ENCODE measurements at regions not wholly inside any gene's neighbourhood (a gene's known extent, or its start where the extent isn't known, plus 50 kb on each side); places are given as distances from the start of the nearest gene placed in this dataset.

DNA sequence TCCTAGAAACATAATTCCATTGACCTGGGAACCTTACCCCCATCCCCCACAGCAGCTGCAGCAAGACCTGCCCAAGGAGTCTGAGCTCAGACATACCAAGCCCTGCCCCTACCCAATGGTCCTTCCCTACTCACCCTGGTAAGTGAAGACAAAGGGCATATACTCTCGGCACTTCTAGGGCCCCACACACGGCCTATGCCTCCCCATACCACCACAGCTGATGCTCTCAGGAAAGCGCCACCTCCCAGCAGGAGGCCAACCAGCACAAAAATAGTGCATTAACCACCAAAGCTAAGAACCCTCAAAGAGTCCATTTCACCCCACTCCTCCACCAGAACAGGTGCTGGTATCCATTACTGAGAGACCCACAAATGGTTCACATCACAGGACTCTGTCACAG lies 74.4 kb upstream of the GUCY1A2 start:
- Histone ChIP-seq H3K4me2 (ENCODE audit: low read length, poor library complexity, severe bottlenecking) (no peak overlapping the region), H4K8ac (ENCODE audit: low read length) (no peak overlapping the region), H3K4me3 (ENCODE audit: insufficient read depth in 1 of 2, low read depth in 1 of 2, low read length in 2 of 2) (no peak overlapping the region), H3K27ac (ENCODE audit: low read length, poor library complexity, severe bottlenecking) (no peak overlapping the region), H3K4me1 (ENCODE audit: control insufficient read depth, insufficient read depth, low read depth, low read length) (no peaks in the 10 kb centered on the region), H3K4ac (ENCODE audit: low read depth in 1 of 2, low read length in 2 of 2) (no peak overlapping the region), H3K36me3 (ENCODE audit: control insufficient read depth in 1 of 2, insufficient read depth in 2 of 2, low read depth in 1 of 2, low read length in 2 of 2) (no peaks in the 10 kb centered on the region), H3K79me1 (replicated peaks; ENCODE audit: low read length, poor library complexity, severe bottlenecking) (no peaks in the 10 kb centered on the region), H3K27me3 (ENCODE audit: control insufficient read depth in 1 of 2, insufficient read depth in 1 of 2, low read length in 2 of 2) (no peaks in the 10 kb centered on the region), H2BK15ac (ENCODE audit: low read depth, poor library complexity, severe bottlenecking) (no peak overlapping the region), H2AFZ (ENCODE audit: low read depth, low read length) (no peak overlapping the region), H2BK120ac (ENCODE audit: low read depth, low read length) (no peak overlapping the region), H3K18ac (ENCODE audit: low read depth in 1 of 2, low read length in 2 of 2) (no peak overlapping the region), H2AK5ac (ENCODE audit: low read length, severe bottlenecking) (no peak overlapping the region), H3K9ac (ENCODE audit: low read length) (no peak overlapping the region), H2BK5ac (ENCODE audit: low read depth, low read length, poor library complexity, severe bottlenecking) (no peak overlapping the region), H3K23ac (ENCODE audit: low read length in 2 of 2) (peak overlapping the region in 1 of 2 experiments; percentile 34), H2BK12ac (ENCODE audit: low read length in 2 of 2) (no peak overlapping the region), H3K9me3 (ENCODE audit: control insufficient read depth, low read length) (peaks cover 3% of the 10 kb centered on the region), H3K14ac (ENCODE audit: low read length in 2 of 2) (no peak overlapping the region), H4K91ac (ENCODE audit: low read length) (no peak overlapping the region)
- WGBS = 81% methylated on average over 3 of the region's 3 CpGs
- DNase-seq = no peak

DNA sequence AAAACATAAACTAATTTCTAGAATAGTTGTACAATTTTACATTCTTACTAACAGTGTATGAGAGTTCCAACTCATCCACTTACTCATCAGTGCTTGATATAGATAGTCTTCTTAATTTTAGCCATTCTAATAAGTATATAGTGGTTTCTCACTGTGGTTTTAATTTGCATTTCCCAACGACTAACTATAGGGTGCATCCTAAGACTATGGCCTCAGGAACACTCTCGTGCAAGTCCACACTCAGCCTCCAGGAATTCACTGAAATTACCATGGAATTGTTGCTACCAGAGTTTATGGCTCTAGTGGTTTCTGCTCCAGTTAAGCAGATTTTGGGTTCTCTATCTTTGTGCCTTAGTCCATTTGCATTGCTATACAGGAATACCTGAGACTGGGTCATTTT lies 60.1 kb upstream of the GUCY1A2 start:
- Histone ChIP-seq H2BK5ac (ENCODE audit: low read depth, low read length, poor library complexity, severe bottlenecking) (no peak overlapping the region), H2BK15ac (ENCODE audit: low read depth, poor library complexity, severe bottlenecking) (no peak overlapping the region), H3K9me3 (ENCODE audit: control insufficient read depth, low read length) (peaks cover 5% of the 10 kb centered on the region), H3K9ac (ENCODE audit: low read length) (no peak overlapping the region), H3K27ac (ENCODE audit: low read length, poor library complexity, severe bottlenecking) (no peak overlapping the region), H3K23ac (ENCODE audit: low read length in 2 of 2) (no peak overlapping the region), H4K91ac (ENCODE audit: low read length) (no peak overlapping the region), H3K4me3 (ENCODE audit: insufficient read depth in 1 of 2, low read depth in 1 of 2, low read length in 2 of 2) (no peak overlapping the region), H3K27me3 (ENCODE audit: control insufficient read depth in 1 of 2, insufficient read depth in 1 of 2, low read length in 2 of 2) (no peaks in the 10 kb centered on the region), H3K18ac (ENCODE audit: low read depth in 1 of 2, low read length in 2 of 2) (no peak overlapping the region), H3K36me3 (ENCODE audit: control insufficient read depth in 1 of 2, insufficient read depth in 2 of 2, low read depth in 1 of 2, low read length in 2 of 2) (no peaks in the 10 kb centered on the region), H4K8ac (ENCODE audit: low read length) (no peak overlapping the region), H2BK120ac (ENCODE audit: low read depth, low read length) (no peak overlapping the region), H3K4ac (ENCODE audit: low read depth in 1 of 2, low read length in 2 of 2) (no peak overlapping the region), H2AFZ (ENCODE audit: low read depth, low read length) (no peak overlapping the region), H3K14ac (ENCODE audit: low read length in 2 of 2) (no peak overlapping the region), H3K79me1 (replicated peaks; ENCODE audit: low read length, poor library complexity, severe bottlenecking) (no peaks in the 10 kb centered on the region), H2BK12ac (ENCODE audit: low read length in 2 of 2) (no peak overlapping the region), H3K4me2 (ENCODE audit: low read length, poor library complexity, severe bottlenecking) (no peak overlapping the region), H2AK5ac (ENCODE audit: low read length, severe bottlenecking) (no peak overlapping the region), H3K4me1 (ENCODE audit: control insufficient read depth, insufficient read depth, low read depth, low read length) (no peaks in the 10 kb centered on the region)
- DNase-seq = peak; percentile 2
- WGBS = 61% methylated on average over 2 of the region's 2 CpGs

DNA sequence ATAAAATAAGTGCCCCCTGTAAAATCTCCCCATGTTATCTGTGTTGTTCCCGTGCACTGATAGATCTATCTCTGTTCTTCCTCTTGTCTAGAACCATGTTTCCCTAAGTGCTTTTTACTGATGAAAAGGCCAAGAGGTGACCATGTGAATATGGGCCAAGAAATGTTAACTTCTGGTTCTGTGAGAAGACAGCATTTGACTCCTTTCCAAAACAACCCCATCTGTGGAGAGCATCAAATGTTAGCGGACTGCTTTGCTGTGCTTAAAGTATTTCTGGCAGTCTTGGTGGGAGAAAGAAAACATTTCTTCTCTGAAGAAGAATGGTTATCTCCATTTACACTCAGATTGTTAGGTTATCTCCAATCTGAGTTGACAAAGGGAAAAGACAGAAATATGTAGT lies 58.6 kb upstream of the GUCY1A2 start:
- no peaks in the 10 kb centered on the region for H3K4me1 ChIP-seq (ENCODE audit: control insufficient read depth, insufficient read depth, low read depth, low read length)
- no peaks in the 10 kb centered on the region for H3K79me1 ChIP-seq (replicated peaks; ENCODE audit: low read length, poor library complexity, severe bottlenecking)
- no peak overlapping the region for H3K18ac ChIP-seq (ENCODE audit: low read depth in 1 of 2, low read length in 2 of 2)
- H3K4ac ChIP-seq (ENCODE audit: low read depth in 1 of 2, low read length in 2 of 2) = no peak overlapping the region
- no peak overlapping the region for H3K4me3 ChIP-seq (ENCODE audit: insufficient read depth in 1 of 2, low read depth in 1 of 2, low read length in 2 of 2)
- H4K91ac ChIP-seq (ENCODE audit: low read length) = no peak overlapping the region
- no peaks in the 10 kb centered on the region for H3K36me3 ChIP-seq (ENCODE audit: control insufficient read depth in 1 of 2, insufficient read depth in 2 of 2, low read depth in 1 of 2, low read length in 2 of 2)
- no peak overlapping the region for H3K14ac ChIP-seq (ENCODE audit: low read length in 2 of 2)
- DNase-seq = no peak
- H3K9ac ChIP-seq (ENCODE audit: low read length) = no peak overlapping the region
- WGBS = 80% methylated on average over 1 of the region's 2 CpGs
- no peak overlapping the region for H2BK5ac ChIP-seq (ENCODE audit: low read depth, low read length, poor library complexity, severe bottlenecking)
- H3K23ac ChIP-seq (ENCODE audit: low read length in 2 of 2) = no peak overlapping the region
- H3K4me2 ChIP-seq (ENCODE audit: low read length, poor library complexity, severe bottlenecking) = no peak overlapping the region
- peaks cover 5% of the 10 kb centered on the region for H3K9me3 ChIP-seq (ENCODE audit: control insufficient read depth, low read length)
- H2BK15ac ChIP-seq (ENCODE audit: low read depth, poor library complexity, severe bottlenecking) = no peak overlapping the region
- no peak overlapping the region for H2AK5ac ChIP-seq (ENCODE audit: low read length, severe bottlenecking)
- H2BK120ac ChIP-seq (ENCODE audit: low read depth, low read length) = no peak overlapping the region
- no peak overlapping the region for H4K8ac ChIP-seq (ENCODE audit: low read length)
- H3K27me3 ChIP-seq (ENCODE audit: control insufficient read depth in 1 of 2, insufficient read depth in 1 of 2, low read length in 2 of 2) = no peaks in the 10 kb centered on the region
- H2BK12ac ChIP-seq (ENCODE audit: low read length in 2 of 2) = no peak overlapping the region
- no peak overlapping the region for H3K27ac ChIP-seq (ENCODE audit: low read length, poor library complexity, severe bottlenecking)
- H2AFZ ChIP-seq (ENCODE audit: low read depth, low read length) = no peak overlapping the region

- no peak overlapping the region for H3K4ac ChIP-seq (ENCODE audit: low read depth in 1 of 2, low read length in 2 of 2)
- peaks cover 4% of the 10 kb centered on the region for H3K9me3 ChIP-seq (ENCODE audit: control insufficient read depth, low read length)
- no peak overlapping the region for H2BK5ac ChIP-seq (ENCODE audit: low read depth, low read length, poor library complexity, severe bottlenecking)
- no peaks in the 10 kb centered on the region for H3K79me1 ChIP-seq (replicated peaks; ENCODE audit: low read length, poor library complexity, severe bottlenecking)
- no peak for DNase-seq
- H2AFZ ChIP-seq (ENCODE audit: low read depth, low read length) = no peak overlapping the region
- H2BK15ac ChIP-seq (ENCODE audit: low read depth, poor library complexity, severe bottlenecking) = no peak overlapping the region
- H3K23ac ChIP-seq (ENCODE audit: low read length in 2 of 2) = no peak overlapping the region
- no peaks in the 10 kb centered on the region for H3K36me3 ChIP-seq (ENCODE audit: control insufficient read depth in 1 of 2, insufficient read depth in 2 of 2, low read depth in 1 of 2, low read length in 2 of 2)
- no peak overlapping the region for H3K18ac ChIP-seq (ENCODE audit: low read depth in 1 of 2, low read length in 2 of 2)
- no peak overlapping the region for H3K27ac ChIP-seq (ENCODE audit: low read length, poor library complexity, severe bottlenecking)
- no peaks in the 10 kb centered on the region for H3K27me3 ChIP-seq (ENCODE audit: control insufficient read depth in 1 of 2, insufficient read depth in 1 of 2, low read length in 2 of 2)
- no peak overlapping the region for H4K91ac ChIP-seq (ENCODE audit: low read length)
- no peak overlapping the region for H3K4me2 ChIP-seq (ENCODE audit: low read length, poor library complexity, severe bottlenecking)
- no peak overlapping the region for H2BK120ac ChIP-seq (ENCODE audit: low read depth, low read length)
- no peak overlapping the region for H3K4me3 ChIP-seq (ENCODE audit: insufficient read depth in 1 of 2, low read depth in 1 of 2, low read length in 2 of 2)
- no peak overlapping the region for H3K9ac ChIP-seq (ENCODE audit: low read length)
- H2AK5ac ChIP-seq (ENCODE audit: low read length, severe bottlenecking) = no peak overlapping the region
- H3K14ac ChIP-seq (ENCODE audit: low read length in 2 of 2) = no peak overlapping the region
- H4K8ac ChIP-seq (ENCODE audit: low read length) = no peak overlapping the region
- no peak overlapping the region for H2BK12ac ChIP-seq (ENCODE audit: low read length in 2 of 2)
- no peaks in the 10 kb centered on the region for H3K4me1 ChIP-seq (ENCODE audit: control insufficient read depth, insufficient read depth, low read depth, low read length)
Measured at GRCh38 chr11:107071129-107071528, 52.9 kb upstream of the GUCY1A2 start.

Measured in mesenchymal stem cell (in vitro differentiated cells and primary cell).